Erythroblast (primary cell): ENCODE measurements at regions not wholly inside any gene's neighbourhood (a gene's known extent, or its start where the extent isn't known, plus 50 kb on each side); places are given as distances from the start of the nearest gene placed in this dataset.

Experiments used
- GATA1 ChIP-seq: IDR thresholded peaks from 2 replicates; pipeline ENCODE4 v1.6.1; 2011; ENCODE audit warnings: low read depth, mild to moderate bottlenecking, control low read depth, low read length, moderate library complexity
- POLR2A ChIP-seq: IDR thresholded peaks from 2 replicates; pipeline ENCODE4 v1.6.1; 2011; ENCODE audit warnings: mild to moderate bottlenecking, low read length

- TF ChIP-seq POLR2A (no peak), GATA1 (no peak)
These were observed 581.1 kb downstream of the KCNT2 start for GRCh38 chr1:196027127-196027526.
